Glutamatergic neuron (in vitro differentiated cells): ENCODE measurements at regions not wholly inside any gene's neighbourhood (a gene's known extent, or its start where the extent isn't known, plus 50 kb on each side); places are given as distances from the start of the nearest gene placed in this dataset.
"Not testable (repeated sequence)": the region's sequence is repeated elsewhere in the genome, so short reads cannot be mapped to it uniquely, and the experiment has no call there.

Source experiments
- DNase-seq: peaks from one replicate; pipeline ENCODE4 v3.0.0; 2022
- H3K27ac Mint-ChIP-seq: one replicate; pipeline ENCODE4 v1.8.0; 2020; ENCODE audit warnings: mild to moderate bottlenecking, mixed read lengths, inconsistent platforms; ENCODE audit not compliant: unreplicated experiment
- H3K27me3 Mint-ChIP-seq: one replicate; pipeline ENCODE4 v1.8.0; 2020; ENCODE audit warnings: mild to moderate bottlenecking, moderate library complexity, mixed read lengths, inconsistent platforms; ENCODE audit not compliant: unreplicated experiment
- H3K36me3 Mint-ChIP-seq: one replicate; pipeline ENCODE4 v1.8.0; 2020; ENCODE audit warnings: mild to moderate bottlenecking, mixed read lengths, inconsistent platforms; ENCODE audit not compliant: unreplicated experiment
- H3K4me1 Mint-ChIP-seq: one replicate; pipeline ENCODE4 v1.8.0; 2020; ENCODE audit warnings: mild to moderate bottlenecking, low read depth, mixed read lengths, inconsistent platforms; ENCODE audit not compliant: unreplicated experiment
- H3K4me3 Mint-ChIP-seq: one replicate; pipeline ENCODE4 v1.8.0; 2020; ENCODE audit warnings: mild to moderate bottlenecking, mixed read lengths, inconsistent platforms; ENCODE audit not compliant: unreplicated experiment
- H3K9me3 Mint-ChIP-seq: one replicate; pipeline ENCODE4 v1.8.0; 2020; ENCODE audit warnings: mild to moderate bottlenecking, moderate library complexity, mixed read lengths, inconsistent platforms; ENCODE audit not compliant: unreplicated experiment
- TF ChIP-seq, protein P1 (sequence below): fragments of 200-600 bp; sonication (generic); IDR thresholded peaks from one replicate; pipeline ENCODE4 v1.5.0; 2021; ENCODE audit not compliant: partially characterized antibody, unreplicated experiment

DNA sequence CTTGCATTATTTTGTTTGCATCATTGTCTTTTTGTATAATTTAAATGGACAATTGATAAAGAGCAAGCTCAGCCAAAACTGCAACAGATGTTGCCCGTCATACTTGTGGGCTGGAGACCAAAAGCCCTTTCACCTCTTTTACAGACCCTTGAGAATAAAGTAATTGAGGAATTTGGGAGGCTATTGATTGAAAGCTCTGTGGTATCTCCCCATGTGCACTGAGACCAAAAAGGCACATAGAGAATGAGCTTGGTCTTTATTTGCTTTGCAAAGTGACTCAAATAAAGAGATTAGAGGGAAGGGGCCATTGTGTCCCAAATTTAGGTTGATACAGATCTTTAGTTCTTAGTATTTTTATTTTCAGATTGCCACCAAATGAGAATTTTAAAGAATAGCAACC is 617.6 kb downstream of the TRHDE start:
- TF ChIP-seq, protein P1, sequence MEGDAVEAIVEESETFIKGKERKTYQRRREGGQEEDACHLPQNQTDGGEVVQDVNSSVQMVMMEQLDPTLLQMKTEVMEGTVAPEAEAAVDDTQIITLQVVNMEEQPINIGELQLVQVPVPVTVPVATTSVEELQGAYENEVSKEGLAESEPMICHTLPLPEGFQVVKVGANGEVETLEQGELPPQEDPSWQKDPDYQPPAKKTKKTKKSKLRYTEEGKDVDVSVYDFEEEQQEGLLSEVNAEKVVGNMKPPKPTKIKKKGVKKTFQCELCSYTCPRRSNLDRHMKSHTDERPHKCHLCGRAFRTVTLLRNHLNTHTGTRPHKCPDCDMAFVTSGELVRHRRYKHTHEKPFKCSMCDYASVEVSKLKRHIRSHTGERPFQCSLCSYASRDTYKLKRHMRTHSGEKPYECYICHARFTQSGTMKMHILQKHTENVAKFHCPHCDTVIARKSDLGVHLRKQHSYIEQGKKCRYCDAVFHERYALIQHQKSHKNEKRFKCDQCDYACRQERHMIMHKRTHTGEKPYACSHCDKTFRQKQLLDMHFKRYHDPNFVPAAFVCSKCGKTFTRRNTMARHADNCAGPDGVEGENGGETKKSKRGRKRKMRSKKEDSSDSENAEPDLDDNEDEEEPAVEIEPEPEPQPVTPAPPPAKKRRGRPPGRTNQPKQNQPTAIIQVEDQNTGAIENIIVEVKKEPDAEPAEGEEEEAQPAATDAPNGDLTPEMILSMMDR = no peak
- Mint-ChIP-seq H3K36me3 (no peaks in the 10 kb centered on the region), H3K9me3 (no peaks in the 10 kb centered on the region), H3K27me3 (no peaks in the 10 kb centered on the region), H3K4me3 (no peak overlapping the region), H3K4me1 (peaks cover 29% of the 10 kb centered on the region), H3K27ac (peak overlapping the region; percentile 24)
- DNase-seq = peak; percentile 29

DNA sequence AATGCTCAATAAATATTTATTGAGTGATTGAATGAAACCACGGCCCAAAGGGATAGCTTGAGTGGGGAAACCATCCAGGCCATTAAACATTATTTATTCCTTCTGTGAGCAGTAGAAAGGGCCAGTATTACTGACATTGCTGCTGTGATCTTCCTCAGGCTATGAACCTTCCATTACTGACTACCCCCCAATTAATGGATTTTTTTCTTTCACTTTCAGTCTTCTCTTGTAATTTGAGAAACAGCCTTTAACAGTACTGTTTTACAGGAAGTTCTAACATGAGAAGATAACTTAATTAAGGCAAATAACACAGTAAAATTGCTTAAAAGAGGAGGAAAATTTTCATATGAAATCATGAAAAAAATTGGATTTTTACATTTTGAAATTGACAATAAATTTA is 629.5 kb downstream of the TRHDE start:
- H3K27me3 Mint-ChIP-seq = no peaks in the 10 kb centered on the region
- H3K4me1 Mint-ChIP-seq = peaks cover 27% of the 10 kb centered on the region
- no peaks in the 10 kb centered on the region for H3K9me3 Mint-ChIP-seq
- no peak for DNase-seq
- no peaks in the 10 kb centered on the region for H3K36me3 Mint-ChIP-seq
- TF ChIP-seq, protein P1 = no peak
- no peak overlapping the region for H3K27ac Mint-ChIP-seq
- H3K4me3 Mint-ChIP-seq = no peak overlapping the region

DNA sequence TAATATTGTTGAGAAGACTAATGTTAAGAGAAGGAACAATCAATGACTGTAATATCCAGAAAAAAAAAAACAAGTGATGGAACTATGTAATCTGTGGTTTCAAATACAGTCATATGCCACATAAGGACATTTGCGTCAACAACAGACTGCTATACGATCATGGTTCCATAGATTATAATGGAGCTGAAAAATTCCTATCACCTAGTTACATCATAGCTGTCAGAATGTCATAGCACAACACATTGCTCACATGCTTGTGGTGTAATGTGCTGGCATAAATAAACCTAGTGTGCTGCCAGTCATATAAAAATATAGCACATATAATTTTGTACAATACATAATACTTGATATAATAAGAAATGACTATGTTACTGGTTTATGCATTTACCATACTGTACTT is 653.5 kb downstream of the TRHDE start:
- H3K36me3 Mint-ChIP-seq = no peaks in the 10 kb centered on the region
- H3K9me3 Mint-ChIP-seq = no peaks in the 10 kb centered on the region
- no peak overlapping the region for H3K27ac Mint-ChIP-seq
- no peak for DNase-seq
- H3K27me3 Mint-ChIP-seq = no peaks in the 10 kb centered on the region
- no peaks in the 10 kb centered on the region for H3K4me1 Mint-ChIP-seq
- H3K4me3 Mint-ChIP-seq = no peak overlapping the region
- TF ChIP-seq, protein P1 = no peak

DNA sequence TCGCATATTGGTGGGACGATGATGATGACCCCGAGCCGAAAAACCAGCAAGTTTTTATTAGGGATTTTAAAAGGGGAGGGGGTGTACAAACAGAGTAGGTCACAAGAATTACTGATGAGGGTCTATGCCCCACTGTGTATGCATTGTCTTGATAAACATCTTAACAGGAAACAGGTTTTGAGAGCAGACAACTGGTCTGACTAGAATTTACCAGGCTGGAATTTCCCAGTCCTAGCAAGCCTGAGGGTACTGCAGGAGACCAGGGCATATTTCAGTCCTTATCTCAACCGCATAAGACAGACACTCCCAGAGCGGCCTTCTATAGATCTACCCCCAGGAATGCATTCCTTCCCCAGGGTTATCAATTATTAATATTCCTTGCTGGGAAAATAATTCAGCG is 659.7 kb downstream of the TRHDE start:
- not testable (repeated sequence) for H3K4me1 Mint-ChIP-seq, H3K4me3 Mint-ChIP-seq, H3K36me3 Mint-ChIP-seq, DNase-seq, H3K27me3 Mint-ChIP-seq, H3K9me3 Mint-ChIP-seq, H3K27ac Mint-ChIP-seq

DNA sequence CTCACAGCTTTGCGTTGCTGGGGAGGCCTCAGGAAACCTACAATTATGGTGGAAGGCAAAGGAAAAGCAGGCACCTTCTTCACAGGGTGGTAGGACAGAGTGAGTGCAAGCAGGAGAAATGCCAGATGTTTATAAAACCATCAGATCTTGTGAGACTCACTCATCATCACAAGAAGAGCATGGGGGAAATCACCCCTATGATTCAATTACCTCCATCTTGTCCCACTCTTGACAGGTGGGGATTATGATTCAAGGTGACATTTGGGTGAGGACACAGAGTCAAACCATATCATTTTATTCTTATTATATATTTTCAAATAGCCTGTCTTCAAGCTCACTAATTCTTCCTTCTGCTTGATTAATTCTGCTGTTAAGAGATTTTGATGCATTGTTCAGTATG is 665.3 kb downstream of the TRHDE start:
- H3K9me3 Mint-ChIP-seq = no peaks in the 10 kb centered on the region

More for the DNA sequence above, 665.3 kb downstream of the TRHDE start:
- TF ChIP-seq, protein P1 = no peak
- H3K27me3 Mint-ChIP-seq = peaks cover 2% of the 10 kb centered on the region
- peaks cover 5% of the 10 kb centered on the region for H3K36me3 Mint-ChIP-seq
- DNase-seq = no peak
- H3K4me1 Mint-ChIP-seq = no peaks in the 10 kb centered on the region
- no peak overlapping the region for H3K27ac Mint-ChIP-seq
- H3K4me3 Mint-ChIP-seq = no peak overlapping the region
